ENCODE measurements at regions not wholly inside any gene's neighbourhood (a gene's known extent, or its start where the extent isn't known, plus 50 kb on each side); places are given as distances from the start of the nearest gene placed in this dataset.

GRCh38 chr15:26318689-26319088, 454.2 kb downstream of the GABRB3 start:
- FAIRE-seq = no peak

GRCh38 chr15:26314577-26314976, 451.4 kb upstream of the ATP10A start:
- no peak for TF ChIP-seq CTCF (IDR thresholded peaks at IDR 0.05; ENCODE audit: insufficient read depth, missing control alignments)
- DNase-seq (ENCODE audit: insufficient read length, low spot score) = no peak
- no peak for FAIRE-seq

More at GRCh38 chr15:26318689-26319088, 454.2 kb downstream of the GABRB3 start:
- DNase-seq (ENCODE audit: insufficient read length, low spot score) = no peak
- no peak for TF ChIP-seq CTCF (IDR thresholded peaks at IDR 0.05; ENCODE audit: insufficient read depth, missing control alignments)

- TF ChIP-seq CTCF (IDR thresholded peaks at IDR 0.05; ENCODE audit: insufficient read depth, missing control alignments) = no peak
- DNase-seq (ENCODE audit: insufficient read length, low spot score) = no peak
- FAIRE-seq = no peak
These were observed 448.6 kb upstream of the ATP10A start for GRCh38 chr15:26311710-26312236.

- TF ChIP-seq CTCF (IDR thresholded peaks at IDR 0.05; ENCODE audit: insufficient read depth, missing control alignments) = no peak
- FAIRE-seq = no peak
- no peak for DNase-seq (ENCODE audit: insufficient read length, low spot score)
These were observed 435.6 kb upstream of the ATP10A start for GRCh38 chr15:26298659-26299170.

GRCh38 chr15:26298010-26298658, 435.0 kb upstream of the ATP10A start:
- FAIRE-seq = no peak
- DNase-seq (ENCODE audit: insufficient read length, low spot score) = no peak
- TF ChIP-seq CTCF (IDR thresholded peaks at IDR 0.05; ENCODE audit: insufficient read depth, missing control alignments) = no peak

- FAIRE-seq (no peak), DNase-seq (ENCODE audit: insufficient read length, low spot score) (no peak)
- no peak for TF ChIP-seq CTCF (IDR thresholded peaks at IDR 0.05; ENCODE audit: insufficient read depth, missing control alignments)
These were observed 432.4 kb upstream of the ATP10A start for GRCh38 chr15:26295336-26296085.
